Osteoblast (primary cell): ENCODE measurements at regions not wholly inside any gene's neighbourhood (a gene's known extent, or its start where the extent isn't known, plus 50 kb on each side); places are given as distances from the start of the nearest gene placed in this dataset.

Experiments
- DNase-seq: peaks from one replicate; pipeline ENCODE4 v3.0.0; 2011; ENCODE audit warnings: low spot score, mixed read lengths; ENCODE audit not compliant: insufficient read length; ENCODE audit errors: missing footprints
- H2AFZ ChIP-seq: 2 replicates; pipeline ENCODE4 v1.6.0; 2011; ENCODE audit warnings: mild to moderate bottlenecking, low read length
- H3K27ac ChIP-seq: 2 replicates; pipeline ENCODE4 v1.5.1; 2011; ENCODE audit warnings: mild to moderate bottlenecking, low read depth, low read length, moderate library complexity
- H3K27me3 ChIP-seq: 2 replicates; pipeline ENCODE4 v1.6.0; 2012; ENCODE audit warnings: mild to moderate bottlenecking, control low read depth, inconsistent platforms, low read length, moderate library complexity; ENCODE audit not compliant: insufficient read depth
- H3K36me3 ChIP-seq: 2 replicates; pipeline ENCODE4 v1.5.1; 2011; ENCODE audit warnings: mild to moderate bottlenecking, low read length, control low read depth, moderate library complexity; ENCODE audit not compliant: insufficient read depth
- H3K4me1 ChIP-seq: 2 replicates; pipeline ENCODE4 v1.5.1; 2011; ENCODE audit warnings: mild to moderate bottlenecking, low read length, control low read depth, moderate library complexity; ENCODE audit not compliant: insufficient read depth
- H3K4me2 ChIP-seq: 2 replicates; pipeline ENCODE4 v1.6.0; 2011; ENCODE audit warnings: mild to moderate bottlenecking, low read length; ENCODE audit not compliant: insufficient read depth
- H3K4me3 ChIP-seq: fragments of 200-600 bp; sonication (generic); 3 replicates; pipeline ENCODE4 v1.5.1; 2012; ENCODE audit warnings: mild to moderate bottlenecking, low read length, inconsistent platforms; ENCODE audit not compliant: insufficient read depth
- H3K79me2 ChIP-seq: 2 replicates; pipeline ENCODE4 v1.6.0; 2012; ENCODE audit warnings: mild to moderate bottlenecking, low read length, control low read depth, inconsistent platforms; ENCODE audit not compliant: insufficient read depth
- H3K9me3 ChIP-seq: 2 replicates; pipeline ENCODE4 v1.5.1; 2011; ENCODE audit warnings: low read depth, low read length, control low read depth
- H4K20me1 ChIP-seq: 2 replicates; pipeline ENCODE4 v1.6.0; 2012; ENCODE audit warnings: mild to moderate bottlenecking, low read length, control low read depth; ENCODE audit not compliant: insufficient read depth
- TF ChIP-seq, protein P1 (sequence below): IDR thresholded peaks from 2 replicates; pipeline ENCODE4 v1.5.1; 2011; ENCODE audit warnings: mild to moderate bottlenecking, low read depth, low read length, moderate library complexity; ENCODE audit errors: extremely low read depth

DNA sequence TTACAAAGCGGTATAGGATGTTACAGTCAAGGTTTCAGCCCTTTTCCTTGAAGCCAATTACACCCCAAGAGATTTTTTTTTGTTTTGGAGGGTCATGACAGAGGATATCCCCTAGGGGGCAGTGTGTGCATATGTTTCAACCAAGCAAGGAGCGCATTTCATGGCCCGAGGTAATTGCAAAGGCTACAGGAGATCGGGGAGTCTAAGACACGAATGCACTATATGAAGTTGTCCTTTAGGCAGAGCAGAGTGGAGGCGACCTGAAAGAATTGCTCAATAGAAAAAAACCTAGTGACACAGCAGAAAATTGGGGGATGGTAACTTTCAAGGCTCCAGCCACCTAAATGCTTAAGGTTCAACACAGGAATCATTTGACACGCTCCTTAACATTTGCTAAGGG lies 219.8 kb upstream of the PARD3B start:
- Histone ChIP-seq H3K27me3 (no peaks in the 10 kb centered on the region), H3K27ac (no peak overlapping the region), H2AFZ (no peak overlapping the region), H3K4me1 (no peaks in the 10 kb centered on the region), H3K4me3 (no peak overlapping the region), H3K79me2 (no peaks in the 10 kb centered on the region), H3K9me3 (no peaks in the 10 kb centered on the region), H3K4me2 (peak overlapping the region; percentile 54), H3K36me3 (no peaks in the 10 kb centered on the region), H4K20me1 (no peaks in the 10 kb centered on the region)
- TF ChIP-seq, protein P1, sequence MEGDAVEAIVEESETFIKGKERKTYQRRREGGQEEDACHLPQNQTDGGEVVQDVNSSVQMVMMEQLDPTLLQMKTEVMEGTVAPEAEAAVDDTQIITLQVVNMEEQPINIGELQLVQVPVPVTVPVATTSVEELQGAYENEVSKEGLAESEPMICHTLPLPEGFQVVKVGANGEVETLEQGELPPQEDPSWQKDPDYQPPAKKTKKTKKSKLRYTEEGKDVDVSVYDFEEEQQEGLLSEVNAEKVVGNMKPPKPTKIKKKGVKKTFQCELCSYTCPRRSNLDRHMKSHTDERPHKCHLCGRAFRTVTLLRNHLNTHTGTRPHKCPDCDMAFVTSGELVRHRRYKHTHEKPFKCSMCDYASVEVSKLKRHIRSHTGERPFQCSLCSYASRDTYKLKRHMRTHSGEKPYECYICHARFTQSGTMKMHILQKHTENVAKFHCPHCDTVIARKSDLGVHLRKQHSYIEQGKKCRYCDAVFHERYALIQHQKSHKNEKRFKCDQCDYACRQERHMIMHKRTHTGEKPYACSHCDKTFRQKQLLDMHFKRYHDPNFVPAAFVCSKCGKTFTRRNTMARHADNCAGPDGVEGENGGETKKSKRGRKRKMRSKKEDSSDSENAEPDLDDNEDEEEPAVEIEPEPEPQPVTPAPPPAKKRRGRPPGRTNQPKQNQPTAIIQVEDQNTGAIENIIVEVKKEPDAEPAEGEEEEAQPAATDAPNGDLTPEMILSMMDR = peak; percentile 89
- peak; percentile 71 for DNase-seq

DNA sequence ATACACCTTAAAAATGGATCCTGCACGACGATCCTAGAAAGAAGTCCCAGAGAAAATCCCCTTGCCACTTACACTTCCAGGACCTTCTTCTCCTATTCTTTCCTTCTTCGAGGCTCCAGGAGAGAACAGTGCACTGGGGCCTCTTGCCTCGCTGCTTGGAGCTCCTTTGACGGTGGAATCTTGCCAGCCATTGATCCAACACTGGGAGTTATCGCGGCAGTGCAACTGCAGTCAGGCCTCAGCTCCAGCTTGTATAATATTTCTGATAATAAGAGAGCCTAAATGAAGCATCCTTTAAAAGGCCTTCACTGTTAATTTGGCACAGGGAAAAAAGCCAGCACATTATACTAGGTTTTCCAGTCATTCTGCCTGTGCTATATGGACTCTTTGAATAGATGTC lies 216.9 kb upstream of the PARD3B start:
- no peak overlapping the region for H2AFZ ChIP-seq
- H3K4me2 ChIP-seq = no peak overlapping the region
- H3K27ac ChIP-seq = no peak overlapping the region
- H4K20me1 ChIP-seq = no peaks in the 10 kb centered on the region
- DNase-seq = no peak
- TF ChIP-seq, protein P1 = no peak
- H3K4me3 ChIP-seq = no peak overlapping the region
- no peaks in the 10 kb centered on the region for H3K79me2 ChIP-seq
- no peaks in the 10 kb centered on the region for H3K36me3 ChIP-seq
- no peaks in the 10 kb centered on the region for H3K9me3 ChIP-seq
- H3K27me3 ChIP-seq = no peaks in the 10 kb centered on the region
- H3K4me1 ChIP-seq = no peaks in the 10 kb centered on the region

DNA sequence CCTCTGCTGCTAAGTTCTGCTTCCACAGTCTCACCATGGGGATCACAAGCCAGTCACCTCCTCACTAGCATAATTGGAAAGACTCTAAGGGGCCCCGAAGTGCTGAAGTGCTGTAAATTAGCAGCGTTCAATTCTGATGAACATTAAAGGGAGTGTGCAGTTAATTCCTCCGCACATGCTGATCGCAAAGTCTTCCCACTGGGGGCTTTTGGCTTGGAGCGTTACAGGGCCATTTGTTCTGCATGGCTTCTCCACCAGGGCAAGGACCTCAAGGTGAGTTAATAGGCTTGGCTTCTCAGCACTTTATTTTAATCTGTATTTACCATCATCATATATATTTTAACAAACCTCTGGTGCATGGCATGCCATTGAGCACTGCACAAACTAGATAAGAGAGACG lies 216.3 kb upstream of the PARD3B start:
- H3K79me2 ChIP-seq = no peaks in the 10 kb centered on the region
- H3K27me3 ChIP-seq = no peaks in the 10 kb centered on the region
- no peak overlapping the region for H3K4me3 ChIP-seq
- TF ChIP-seq, protein P1 = no peak
- no peak overlapping the region for H2AFZ ChIP-seq
- H3K4me2 ChIP-seq = no peak overlapping the region
- DNase-seq = no peak
- H3K36me3 ChIP-seq = no peaks in the 10 kb centered on the region
- H3K4me1 ChIP-seq = no peaks in the 10 kb centered on the region
- no peaks in the 10 kb centered on the region for H4K20me1 ChIP-seq
- no peak overlapping the region for H3K27ac ChIP-seq
- no peaks in the 10 kb centered on the region for H3K9me3 ChIP-seq

DNA sequence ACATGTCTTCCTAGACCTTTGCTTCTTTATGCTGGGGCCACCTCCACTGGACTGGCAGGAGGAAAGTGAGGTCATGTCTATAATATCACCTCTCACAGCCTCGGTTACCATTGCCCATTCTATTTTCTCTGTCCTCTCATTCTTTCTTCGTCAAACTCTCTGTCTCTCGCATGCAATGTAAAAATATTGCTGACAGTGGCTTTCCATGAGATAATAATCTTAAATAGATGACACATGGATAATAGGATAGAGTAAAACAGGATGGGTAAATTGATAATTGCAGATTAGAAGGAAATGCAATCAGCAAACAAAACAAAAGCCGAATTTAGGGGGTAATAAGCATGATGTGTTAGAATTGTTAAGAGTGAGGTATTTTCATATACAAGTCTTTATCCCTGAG lies 215.7 kb upstream of the PARD3B start:
- H2AFZ ChIP-seq = no peak overlapping the region
- DNase-seq = no peak
- no peaks in the 10 kb centered on the region for H3K4me1 ChIP-seq
- H3K9me3 ChIP-seq = no peaks in the 10 kb centered on the region
- TF ChIP-seq, protein P1 = no peak
- no peak overlapping the region for H3K27ac ChIP-seq
- no peak overlapping the region for H3K4me3 ChIP-seq
- H3K27me3 ChIP-seq = no peaks in the 10 kb centered on the region
- no peak overlapping the region for H3K4me2 ChIP-seq
- H3K79me2 ChIP-seq = no peaks in the 10 kb centered on the region
- no peaks in the 10 kb centered on the region for H3K36me3 ChIP-seq
- no peaks in the 10 kb centered on the region for H4K20me1 ChIP-seq
